DOHH2 (cell line): ENCODE measurements at regions not wholly inside any gene's neighbourhood (a gene's known extent, or its start where the extent isn't known, plus 50 kb on each side); places are given as distances from the start of the nearest gene placed in this dataset.

ENCODE experiments used
- H3F3A ChIP-seq: fragments of 200-600 bp; sonication (generic), shearing (Covaris generic); 2 replicates; pipeline ENCODE4 v1.6.0; 2016; ENCODE audit warnings: antibody characterized with exemption, mild to moderate bottlenecking; ENCODE audit not compliant: control insufficient read depth, insufficient read depth
- H3K27ac ChIP-seq: fragments of 200-600 bp; sonication (generic); 2 replicates; pipeline ENCODE4 v1.5.1; 2014; ENCODE audit warnings: low read depth, mild to moderate bottlenecking, low read length, moderate library complexity
- H3K27me3 ChIP-seq: fragments of 200-600 bp; sonication (generic); 2 replicates; pipeline ENCODE4 v1.6.1; 2014; ENCODE audit warnings: mild to moderate bottlenecking, low read length, mixed read lengths; ENCODE audit not compliant: control insufficient read depth
- H3K36me3 ChIP-seq: fragments of 200-600 bp; sonication (generic); 2 replicates; pipeline ENCODE4 v1.6.1; 2014; ENCODE audit warnings: mild to moderate bottlenecking, low read length, moderate library complexity, mixed read lengths; ENCODE audit not compliant: control insufficient read depth
- H3K4me1 ChIP-seq: fragments of 200-600 bp; sonication (generic); 2 replicates; pipeline ENCODE4 v1.6.1; 2014; ENCODE audit warnings: mild to moderate bottlenecking, low read length, mixed read lengths; ENCODE audit not compliant: control insufficient read depth
- H3K4me2 ChIP-seq: fragments of 200-600 bp; sonication (generic); 2 replicates; pipeline ENCODE4 v1.6.0; 2014; ENCODE audit warnings: mild to moderate bottlenecking, low read length, moderate library complexity
- H3K4me3 ChIP-seq: fragments of 200-600 bp; sonication (generic); 2 replicates; pipeline ENCODE4 v1.5.1; 2014; ENCODE audit warnings: mild to moderate bottlenecking, low read length, mixed read lengths
- H3K79me2 ChIP-seq: fragments of 200-600 bp; sonication (generic); 2 replicates; pipeline ENCODE4 v1.6.1; 2014; ENCODE audit warnings: mild to moderate bottlenecking, low read length, mixed read lengths; ENCODE audit not compliant: control insufficient read depth
- H3K9me2 ChIP-seq: fragments of 200-600 bp; sonication (generic); replicated peaks from 2 replicates; pipeline ENCODE4 v1.6.1; 2014; ENCODE audit warnings: mild to moderate bottlenecking, low read length, mixed read lengths; ENCODE audit not compliant: control insufficient read depth
- H3K9me3 ChIP-seq: fragments of 200-600 bp; sonication (generic); 2 replicates; pipeline ENCODE4 v1.6.1; 2014; ENCODE audit warnings: antibody characterized with exemption, low read length, mixed read lengths; ENCODE audit not compliant: control insufficient read depth, insufficient read depth
- H4K20me1 ChIP-seq: fragments of 200-600 bp; sonication (generic); 2 replicates; pipeline ENCODE4 v1.6.0; 2014; ENCODE audit warnings: low read depth, mild to moderate bottlenecking, antibody characterized with exemption, low read length, moderate library complexity; ENCODE audit not compliant: control insufficient read depth, insufficient read depth
- CTCF ChIP-seq: fragments of 200-600 bp; sonication (generic); IDR thresholded peaks from one replicate; pipeline ENCODE4 v1.5.1; 2014; ENCODE audit warnings: antibody characterized with exemption, mild to moderate bottlenecking, low read depth, low read length; ENCODE audit not compliant: poor library complexity, severe bottlenecking
- EZH2phosphoT487 ChIP-seq: fragments of 200-600 bp; sonication (generic); IDR thresholded peaks from 2 replicates; pipeline ENCODE4 v1.6.1; 2017; ENCODE audit warnings: borderline replicate concordance, mild to moderate bottlenecking, antibody characterized with exemption, low read length, moderate library complexity, mixed read lengths

GRCh38 chr16:13607289-13607688 is 312.7 kb upstream of the ERCC4 start:
- no peak for TF ChIP-seq CTCF
- TF ChIP-seq EZH2phosphoT487: no peak
- Histone ChIP-seq H3K36me3 (no peaks in the 10 kb centered on the region), H3K27ac (no peak overlapping the region)

GRCh38 chr16:13611596-13611995 is 308.4 kb upstream of the ERCC4 start:
- TF ChIP-seq CTCF (no peak), EZH2phosphoT487 (no peak)
- H3F3A ChIP-seq: no peaks in the 10 kb centered on the region
- no peaks in the 10 kb centered on the region for H3K79me2 ChIP-seq
- no peaks in the 10 kb centered on the region for H3K4me1 ChIP-seq
- no peak overlapping the region for H3K4me2 ChIP-seq
- H3K4me3 ChIP-seq: no peak overlapping the region
- no peaks in the 10 kb centered on the region for H4K20me1 ChIP-seq
- no peaks in the 10 kb centered on the region for H3K36me3 ChIP-seq
- no peaks in the 10 kb centered on the region for H3K27me3 ChIP-seq
- no peaks in the 10 kb centered on the region for H3K9me2 ChIP-seq
- H3K9me3 ChIP-seq: no peaks in the 10 kb centered on the region
- no peak overlapping the region for H3K27ac ChIP-seq

More at GRCh38 chr16:13607289-13607688, 312.7 kb upstream of the ERCC4 start:
- Histone ChIP-seq H3K9me2 (no peaks in the 10 kb centered on the region), H3K4me1 (no peaks in the 10 kb centered on the region), H3K27me3 (no peaks in the 10 kb centered on the region), H3K79me2 (no peaks in the 10 kb centered on the region), H4K20me1 (no peaks in the 10 kb centered on the region), H3K4me3 (no peak overlapping the region), H3F3A (no peaks in the 10 kb centered on the region), H3K4me2 (no peak overlapping the region), H3K9me3 (no peaks in the 10 kb centered on the region)

GRCh38 chr16:13612623-13613022 is 307.3 kb upstream of the ERCC4 start:
- Histone ChIP-seq H3K79me2 (no peaks in the 10 kb centered on the region), H3K27ac (no peak overlapping the region), H3K9me3 (no peaks in the 10 kb centered on the region), H3K4me2 (no peak overlapping the region), H4K20me1 (no peaks in the 10 kb centered on the region), H3K9me2 (no peaks in the 10 kb centered on the region), H3K4me3 (no peak overlapping the region), H3K27me3 (no peaks in the 10 kb centered on the region), H3K36me3 (no peaks in the 10 kb centered on the region), H3K4me1 (no peaks in the 10 kb centered on the region), H3F3A (no peaks in the 10 kb centered on the region)
- TF ChIP-seq CTCF: no peak
- TF ChIP-seq EZH2phosphoT487: no peak

- Histone ChIP-seq H4K20me1 (no peaks in the 10 kb centered on the region), H3K4me3 (no peak overlapping the region), H3K9me3 (no peaks in the 10 kb centered on the region), H3K27me3 (no peaks in the 10 kb centered on the region), H3K79me2 (no peaks in the 10 kb centered on the region), H3F3A (no peaks in the 10 kb centered on the region), H3K4me2 (no peak overlapping the region), H3K27ac (no peak overlapping the region), H3K9me2 (no peaks in the 10 kb centered on the region), H3K4me1 (no peaks in the 10 kb centered on the region), H3K36me3 (no peaks in the 10 kb centered on the region)
- no peak for TF ChIP-seq CTCF
- no peak for TF ChIP-seq EZH2phosphoT487
Measured at GRCh38 chr16:13613165-13613564, 306.8 kb upstream of the ERCC4 start.
